ENCODE measurements at regions not wholly inside any gene's neighbourhood (a gene's known extent, or its start where the extent isn't known, plus 50 kb on each side); places are given as distances from the start of the nearest gene placed in this dataset.

DNA sequence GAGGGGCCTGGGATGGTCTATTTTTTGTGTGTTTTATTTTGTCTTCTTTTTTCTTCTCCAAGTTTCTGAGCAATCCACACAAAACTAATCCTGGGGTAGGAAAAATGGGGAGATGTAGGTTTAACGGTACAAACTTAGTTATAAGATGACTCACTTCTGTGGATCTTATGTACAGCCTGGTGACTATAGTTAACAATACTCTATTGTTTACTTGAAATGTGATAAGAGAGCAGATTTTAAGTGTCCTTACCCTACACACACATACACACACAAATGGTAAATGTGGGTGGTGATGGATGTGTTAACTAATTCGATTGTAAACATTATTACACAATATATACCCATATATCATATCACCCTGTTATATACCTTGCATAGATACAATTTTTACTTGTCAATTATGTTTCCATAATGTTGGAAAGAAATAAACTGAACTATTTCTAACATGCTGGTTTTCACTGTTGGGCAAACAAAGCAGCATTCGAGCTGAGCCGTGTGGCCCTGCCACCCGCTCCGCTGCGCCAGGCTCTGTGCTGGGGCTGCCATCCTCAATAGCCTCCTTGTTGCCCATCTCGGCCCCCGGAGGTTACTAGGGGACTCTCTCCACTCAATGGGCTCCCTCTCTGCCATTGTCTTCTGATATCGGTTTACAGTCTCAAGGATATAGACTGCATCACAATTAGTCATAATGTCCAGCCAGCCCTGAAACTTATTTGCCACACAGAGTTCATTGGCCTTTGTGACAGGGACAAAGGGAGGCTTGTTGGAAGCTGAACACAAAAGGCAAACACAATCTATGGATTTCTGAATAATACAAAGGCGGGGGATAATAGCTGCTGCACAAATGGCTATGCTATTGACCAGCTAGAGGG, 380.3 kb upstream of the MAF start:
- no peak for TF ChIP-seq CTCF (IDR thresholded peaks at IDR 0.05)
- TF ChIP-seq EZH2 (IDR thresholded peaks at IDR 0.05; ENCODE audit: borderline replicate concordance, insufficient read depth, low read depth, low read length, poor library complexity, severe bottlenecking), result no peak
